ENCODE measurements at regions not wholly inside any gene's neighbourhood (a gene's known extent, or its start where the extent isn't known, plus 50 kb on each side); places are given as distances from the start of the nearest gene placed in this dataset.

DNA sequence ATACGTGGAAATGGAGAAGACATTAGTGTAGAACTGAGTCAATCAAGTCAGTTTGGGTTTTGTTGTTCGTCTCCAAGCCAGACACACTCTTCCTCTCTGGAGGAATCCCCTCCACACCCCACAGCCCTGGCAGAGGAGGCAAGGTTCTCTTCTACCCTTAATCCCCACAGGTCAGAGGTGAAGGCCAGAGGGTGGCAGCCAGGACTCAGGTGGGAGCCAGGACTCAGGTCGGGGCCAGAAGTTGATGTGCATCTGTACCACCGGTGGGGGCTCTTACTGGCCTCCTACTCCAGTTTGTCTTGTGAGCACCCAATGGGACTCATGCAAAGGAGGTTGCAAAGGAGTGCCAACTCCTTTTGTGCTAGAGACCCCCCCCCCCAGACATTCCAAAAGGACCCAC is 126.4 kb downstream of the TBXT start:
- H3K9me3 ChIP-seq (ENCODE audit: control insufficient read depth, insufficient read depth, low read length): no peaks in the 10 kb centered on the region
- BruUV-seq (replicated peaks): no TSS peak
- no peak overlapping the region for H2AK9ac ChIP-seq (replicated peaks; ENCODE audit: low read depth, low read length, poor library complexity)
- no CpG with 5 or more reads among the region's 4 CpGs for WGBS, 2 experiments (ENCODE audit: extremely low coverage in 2 of 2, insufficient read length in 1 of 2)
- no peak overlapping the region for H3K4me3 ChIP-seq (ENCODE audit: insufficient read depth, low read depth, low read length)
- no peak overlapping the region for H3K14ac ChIP-seq (replicated peaks; ENCODE audit: low read depth, low read length)
- ChIA-PET POLR2A (ENCODE audit: unreplicated experiment) (no interaction called here), CTCF (interaction anchor here (0.7 kb wide), 1 partner anchor 42 kb away, joined by 5 read pairs; no protein-coding TSS in a partner anchor)
- H3K79me1 ChIP-seq (ENCODE audit: low read depth in 1 of 2, low read length in 2 of 2): no peaks in the 10 kb centered on the region
- no peaks in the 10 kb centered on the region for H3K36me3 ChIP-seq (ENCODE audit: control insufficient read depth, insufficient read depth, low read length)
- H2BK120ac ChIP-seq (ENCODE audit: low read depth, low read length): no peak overlapping the region
- no peak overlapping the region for H3K23ac ChIP-seq (ENCODE audit: low read depth, low read length)
- no peak overlapping the region for H3K56ac ChIP-seq (ENCODE audit: extremely low read depth, insufficient read depth, low read length)
- intact Hi-C loops (cut with micrococcal nuclease) (no loop called here), dilution Hi-C loops (cut with HindIII; ENCODE audit: low sequenced_read_pairs, unreplicated experiment) (no loop called here), in situ Hi-C loops (cut with MboI; ENCODE audit: low sequenced_read_pairs) (no loop called here)
- DNase-seq: no peak
- H3K27me3 ChIP-seq (ENCODE audit: control insufficient read depth, insufficient read depth, low read length): no peaks in the 10 kb centered on the region; the same call in 1 of the 2 replicates
- no peak overlapping the region for H2AK5ac ChIP-seq (ENCODE audit: low read depth, low read length)
- no peak for TF ChIP-seq SMC3 (IDR thresholded peaks at IDR 0.05; ENCODE audit: low read depth, low read length)
- TF ChIP-seq POLR2A (IDR thresholded peaks at IDR 0.05; ENCODE audit: low read depth, low read length): no peak
- no peak for TF ChIP-seq MAFK (IDR thresholded peaks at IDR 0.05; ENCODE audit: low read depth, low read length)
- TF ChIP-seq CHD1 (IDR thresholded peaks at IDR 0.05; ENCODE audit: low read depth, low read length): no peak
- TF ChIP-seq, protein P1, sequence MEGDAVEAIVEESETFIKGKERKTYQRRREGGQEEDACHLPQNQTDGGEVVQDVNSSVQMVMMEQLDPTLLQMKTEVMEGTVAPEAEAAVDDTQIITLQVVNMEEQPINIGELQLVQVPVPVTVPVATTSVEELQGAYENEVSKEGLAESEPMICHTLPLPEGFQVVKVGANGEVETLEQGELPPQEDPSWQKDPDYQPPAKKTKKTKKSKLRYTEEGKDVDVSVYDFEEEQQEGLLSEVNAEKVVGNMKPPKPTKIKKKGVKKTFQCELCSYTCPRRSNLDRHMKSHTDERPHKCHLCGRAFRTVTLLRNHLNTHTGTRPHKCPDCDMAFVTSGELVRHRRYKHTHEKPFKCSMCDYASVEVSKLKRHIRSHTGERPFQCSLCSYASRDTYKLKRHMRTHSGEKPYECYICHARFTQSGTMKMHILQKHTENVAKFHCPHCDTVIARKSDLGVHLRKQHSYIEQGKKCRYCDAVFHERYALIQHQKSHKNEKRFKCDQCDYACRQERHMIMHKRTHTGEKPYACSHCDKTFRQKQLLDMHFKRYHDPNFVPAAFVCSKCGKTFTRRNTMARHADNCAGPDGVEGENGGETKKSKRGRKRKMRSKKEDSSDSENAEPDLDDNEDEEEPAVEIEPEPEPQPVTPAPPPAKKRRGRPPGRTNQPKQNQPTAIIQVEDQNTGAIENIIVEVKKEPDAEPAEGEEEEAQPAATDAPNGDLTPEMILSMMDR (conservative IDR thresholded peaks at IDR 0.05; ENCODE audit: low read depth, low read length): no peak
- TF ChIP-seq, protein P2, sequence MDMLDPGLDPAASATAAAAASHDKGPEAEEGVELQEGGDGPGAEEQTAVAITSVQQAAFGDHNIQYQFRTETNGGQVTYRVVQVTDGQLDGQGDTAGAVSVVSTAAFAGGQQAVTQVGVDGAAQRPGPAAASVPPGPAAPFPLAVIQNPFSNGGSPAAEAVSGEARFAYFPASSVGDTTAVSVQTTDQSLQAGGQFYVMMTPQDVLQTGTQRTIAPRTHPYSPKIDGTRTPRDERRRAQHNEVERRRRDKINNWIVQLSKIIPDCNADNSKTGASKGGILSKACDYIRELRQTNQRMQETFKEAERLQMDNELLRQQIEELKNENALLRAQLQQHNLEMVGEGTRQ (IDR thresholded peaks at IDR 0.05; ENCODE audit: low read depth, low read length): no peak
- no peak overlapping the region for H2BK20ac ChIP-seq (ENCODE audit: low read depth, low read length)
- H3K27ac ChIP-seq (ENCODE audit: insufficient read depth, low read length): no peak overlapping the region
- H4K20me1 ChIP-seq (ENCODE audit: insufficient read depth, low read length): no peaks in the 10 kb centered on the region
- H3K4me1 ChIP-seq (ENCODE audit: control insufficient read depth, insufficient read depth, low read length): peaks cover 8% of the 10 kb centered on the region
- H3K9me1 ChIP-seq (ENCODE audit: insufficient read depth, low read length): peaks cover 5% of the 10 kb centered on the region; the same call in 1 of the 2 replicates
- no peak overlapping the region for H3K18ac ChIP-seq (ENCODE audit: low read depth, low read length)
- no peak overlapping the region for H3K4ac ChIP-seq (ENCODE audit: low read depth, low read length)
- peak overlapping the region; percentile 37 for H2AFZ ChIP-seq (replicated peaks; ENCODE audit: low read length, poor library complexity)
- no peak overlapping the region for H2BK15ac ChIP-seq (ENCODE audit: low read depth, low read length)
- H4K8ac ChIP-seq (ENCODE audit: low read depth in 2 of 2, low read length in 2 of 2): no peak overlapping the region
- H4K91ac ChIP-seq (ENCODE audit: insufficient read depth, low read depth, low read length): no peak overlapping the region; the same call in 1 of the 2 replicates
- no peak for ATAC-seq (ENCODE audit: low read depth)
- H3K4me2 ChIP-seq (ENCODE audit: low read depth, low read length): no peak overlapping the region
- no peak overlapping the region for H4K5ac ChIP-seq (ENCODE audit: low read depth, low read length)
- H3K9ac ChIP-seq (ENCODE audit: low read depth, low read length): no peak overlapping the region
- no peak overlapping the region for H2BK5ac ChIP-seq (ENCODE audit: low read depth, low read length, poor library complexity, severe bottlenecking)
